Breast epithelium (tissue), 4 donors: ENCODE measurements at regions not wholly inside any gene's neighbourhood (a gene's known extent, or its start where the extent isn't known, plus 50 kb on each side); places are given as distances from the start of the nearest gene placed in this dataset.
"Not testable (repeated sequence)": the region's sequence is repeated elsewhere in the genome, so short reads cannot be mapped to it uniquely, and the experiment has no call there.

Source experiments
- DNase-seq, 2 donors: peaks; one replicate each; pipeline ENCODE4 v3.0.0-alpha.2; 2019; ENCODE audit warnings: low spot score in 2 of 2
- H3K27ac ChIP-seq, 2 donors: fragments of 200-600 bp; sonication (generic) in 1 of 2; one replicate each; pipeline ENCODE4 v1.5.1; 2016 to 2019; ENCODE audit warnings: mild to moderate bottlenecking in 1 of 2
- H3K27me3 ChIP-seq, 2 donors: fragments of 200-600 bp; sonication (generic) in 1 of 2; one replicate each; pipeline versions ENCODE4 v1.5.1 to v1.6.0; 2017 to 2019; ENCODE audit warnings: control low read depth in 1 of 2, mild to moderate bottlenecking in 1 of 2
- H3K36me3 ChIP-seq: fragments of 200-600 bp; one replicate; pipeline ENCODE4 v1.5.1; 2019
- H3K4me1 ChIP-seq, 2 donors: fragments of 200-600 bp; sonication (generic); one replicate each; pipeline ENCODE4 v1.5.1; 2016 to 2019; ENCODE audit warnings: control low read depth in 1 of 2
- H3K4me3 ChIP-seq, 3 donors: fragments of 200-600 bp; sonication (generic); 1 replicate in 2 of 3; 2 replicates in 1 of 3; pipeline ENCODE4 v1.5.1; 2016 to 2019; ENCODE audit warnings: mild to moderate bottlenecking in 3 of 3, moderate library complexity in 2 of 3
- H3K9me3 ChIP-seq, 2 donors: fragments of 200-600 bp; sonication (generic) in 1 of 2; one replicate each; pipeline ENCODE4 v1.5.1; 2016 to 2019; ENCODE audit warnings: control low read depth in 1 of 2
- POLR2A ChIP-seq: fragments of 450-650 bp; IDR thresholded peaks from one replicate; pipeline ENCODE4 v1.6.1; 2016; ENCODE audit warnings: antibody characterized with exemption, mild to moderate bottlenecking, moderate library complexity
- POLR2AphosphoS5 ChIP-seq, 3 donors: sonication (generic); formaldehyde crosslinking; IDR thresholded peaks; one replicate each; pipeline ENCODE4 v1.6.1; 2017; ENCODE audit warnings: antibody characterized with exemption in 3 of 3
- intact Hi-C: fragments of 100-400 bp; cut with DNase I; formaldehyde crosslinking; loops from one replicate; pipeline ENCODE4 v1.15.1; 2023; ENCODE audit warnings: low total_unique reads
- TF ChIP-seq, protein P1 (sequence below), 3 donors: fragments of 450-650 bp; IDR thresholded peaks; one replicate each; pipeline ENCODE4 v1.5.1; 2016 to 2017; ENCODE audit warnings: antibody characterized with exemption in 3 of 3, mild to moderate bottlenecking in 3 of 3, moderate library complexity in 3 of 3

DNA sequence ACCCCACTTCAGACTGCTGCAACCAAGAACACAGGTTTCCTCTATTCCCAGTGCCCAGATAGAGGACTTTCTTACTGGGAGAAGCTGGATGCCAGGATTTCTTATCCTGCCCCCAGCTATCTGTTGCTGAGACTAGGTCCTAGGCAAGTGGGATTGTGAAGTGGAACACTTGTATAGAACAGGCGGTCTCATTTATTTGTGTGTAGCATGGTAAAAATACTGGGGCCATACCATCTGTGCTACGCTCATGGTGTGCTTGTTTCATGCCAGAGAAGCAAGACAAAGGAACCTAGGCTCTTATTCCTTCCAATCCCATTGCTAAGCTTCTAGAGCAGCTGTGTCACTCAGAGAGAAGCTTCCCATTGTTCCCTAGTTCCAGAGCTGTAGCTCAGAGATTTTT, 191.5 kb upstream of the EPHA6 start:
- intact Hi-C loops, result no loop called here
- Histone ChIP-seq H3K9me3 (peaks cover 0 to 2% of the 10 kb centered on the region in 2 donors), H3K4me1 (no peaks in the 10 kb centered on the region), H3K4me3 (no peak overlapping the region), H3K27ac (no peak overlapping the region), H3K27me3 (no peaks in the 10 kb centered on the region), H3K36me3 (no peaks in the 10 kb centered on the region)
- no peak for DNase-seq
- TF ChIP-seq, protein P1, sequence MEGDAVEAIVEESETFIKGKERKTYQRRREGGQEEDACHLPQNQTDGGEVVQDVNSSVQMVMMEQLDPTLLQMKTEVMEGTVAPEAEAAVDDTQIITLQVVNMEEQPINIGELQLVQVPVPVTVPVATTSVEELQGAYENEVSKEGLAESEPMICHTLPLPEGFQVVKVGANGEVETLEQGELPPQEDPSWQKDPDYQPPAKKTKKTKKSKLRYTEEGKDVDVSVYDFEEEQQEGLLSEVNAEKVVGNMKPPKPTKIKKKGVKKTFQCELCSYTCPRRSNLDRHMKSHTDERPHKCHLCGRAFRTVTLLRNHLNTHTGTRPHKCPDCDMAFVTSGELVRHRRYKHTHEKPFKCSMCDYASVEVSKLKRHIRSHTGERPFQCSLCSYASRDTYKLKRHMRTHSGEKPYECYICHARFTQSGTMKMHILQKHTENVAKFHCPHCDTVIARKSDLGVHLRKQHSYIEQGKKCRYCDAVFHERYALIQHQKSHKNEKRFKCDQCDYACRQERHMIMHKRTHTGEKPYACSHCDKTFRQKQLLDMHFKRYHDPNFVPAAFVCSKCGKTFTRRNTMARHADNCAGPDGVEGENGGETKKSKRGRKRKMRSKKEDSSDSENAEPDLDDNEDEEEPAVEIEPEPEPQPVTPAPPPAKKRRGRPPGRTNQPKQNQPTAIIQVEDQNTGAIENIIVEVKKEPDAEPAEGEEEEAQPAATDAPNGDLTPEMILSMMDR (IDR thresholded peaks at IDR 0.05), result no peak
- no peak for TF ChIP-seq POLR2AphosphoS5 (IDR thresholded peaks at IDR 0.05)
- no peak for TF ChIP-seq POLR2A

DNA sequence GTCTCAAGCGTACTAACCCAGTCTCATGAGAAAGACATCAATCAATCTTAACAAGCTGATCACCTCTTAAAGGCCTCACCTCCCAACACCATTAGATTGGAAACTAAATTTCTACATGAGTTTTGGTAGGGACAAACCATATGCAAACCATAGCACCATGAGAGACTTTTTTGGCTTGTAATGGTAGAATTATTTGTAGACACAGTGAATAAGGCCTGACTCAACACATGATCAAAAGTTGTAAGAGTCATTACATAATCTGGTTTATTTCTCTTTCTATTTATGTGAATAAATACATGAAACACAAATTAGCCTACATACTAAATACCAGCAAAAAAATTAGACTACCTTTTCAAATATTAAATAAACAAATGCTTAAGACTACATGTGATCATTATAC, 183.3 kb upstream of the EPHA6 start:
- intact Hi-C loops, result no loop called here
- no peak overlapping the region for H3K27ac ChIP-seq
- H3K4me3 ChIP-seq, result no peak overlapping the region
- no peaks in the 10 kb centered on the region for H3K4me1 ChIP-seq
- TF ChIP-seq, protein P1 (IDR thresholded peaks at IDR 0.05), result no peak
- TF ChIP-seq POLR2A (no peak), POLR2AphosphoS5 (IDR thresholded peaks at IDR 0.05) (no peak)
- no peak for DNase-seq
- H3K9me3 ChIP-seq, result no peaks in the 10 kb centered on the region
- no peaks in the 10 kb centered on the region for H3K27me3 ChIP-seq
- H3K36me3 ChIP-seq, result no peaks in the 10 kb centered on the region

DNA sequence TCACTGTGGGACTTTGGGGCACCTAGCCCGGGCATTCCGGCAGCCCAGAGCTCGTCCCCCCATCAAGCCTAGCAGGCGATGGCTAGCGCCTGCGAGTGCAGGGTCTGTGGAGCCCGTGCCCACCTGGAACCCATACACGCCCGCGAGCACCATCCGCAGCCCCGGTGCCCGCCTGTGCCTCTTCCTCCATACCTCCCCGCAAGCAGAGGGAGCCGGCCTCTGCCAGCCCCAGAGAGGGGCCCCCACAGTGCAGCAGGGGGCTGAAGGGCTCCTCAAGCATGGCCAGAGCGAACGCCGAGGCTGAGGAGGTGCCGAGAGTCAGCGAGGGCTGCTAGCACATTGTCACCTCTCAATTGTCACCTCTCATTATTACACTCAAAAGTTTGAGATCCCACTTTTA, 167.8 kb upstream of the EPHA6 start:
- no peaks in the 10 kb centered on the region for H3K4me1 ChIP-seq
- H3K27me3 ChIP-seq, result no peaks in the 10 kb centered on the region
- intact Hi-C loops, result no loop called here
- H3K4me3 ChIP-seq, result no peak overlapping the region
- H3K9me3 ChIP-seq, result no peaks in the 10 kb centered on the region
- DNase-seq, result no peak
- TF ChIP-seq POLR2AphosphoS5 (IDR thresholded peaks at IDR 0.05) (no peak), POLR2A (no peak)
- TF ChIP-seq, protein P1 (IDR thresholded peaks at IDR 0.05), result no peak
- H3K36me3 ChIP-seq, result no peaks in the 10 kb centered on the region
- H3K27ac ChIP-seq, result no peak overlapping the region

DNA sequence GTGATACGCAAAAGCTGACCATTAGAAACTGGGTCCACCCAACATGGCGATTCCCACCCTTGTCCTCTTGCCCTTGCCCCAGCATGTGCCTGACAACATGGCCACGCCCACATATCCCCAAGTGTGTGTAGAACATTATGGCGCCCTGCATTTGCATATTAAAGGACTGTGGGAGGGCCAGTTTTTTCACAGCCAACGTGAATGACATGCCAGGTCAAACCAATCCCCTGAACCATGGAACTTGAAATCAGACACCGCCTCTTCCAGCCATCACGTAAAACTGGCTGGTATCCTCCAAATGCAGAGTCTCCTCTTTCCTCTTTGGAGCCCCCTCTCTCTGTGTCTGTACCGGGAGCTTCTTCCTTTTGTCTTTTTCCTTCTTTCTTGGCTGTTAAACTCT, 156.7 kb upstream of the EPHA6 start:
- no peak for DNase-seq
- no peaks in the 10 kb centered on the region for H3K4me1 ChIP-seq
- H3K27ac ChIP-seq, result no peak overlapping the region
- H3K9me3 ChIP-seq, result no peaks in the 10 kb centered on the region
- no peak for TF ChIP-seq POLR2AphosphoS5 (IDR thresholded peaks at IDR 0.05)
- TF ChIP-seq, protein P1 (IDR thresholded peaks at IDR 0.05), result no peak
- no peak for TF ChIP-seq POLR2A
- H3K36me3 ChIP-seq, result no peaks in the 10 kb centered on the region
- no peaks in the 10 kb centered on the region for H3K27me3 ChIP-seq
- H3K4me3 ChIP-seq, result no peak overlapping the region
- intact Hi-C loops, result no loop called here

GRCh38 chr3:96671861-96672595, 142.4 kb upstream of the EPHA6 start:
- not testable (repeated sequence) for H3K27ac ChIP-seq, H3K27me3 ChIP-seq, H3K4me1 ChIP-seq, H3K36me3 ChIP-seq, H3K9me3 ChIP-seq, H3K4me3 ChIP-seq, DNase-seq
- intact Hi-C loops, result loop anchor here (5.0 kb wide), 1 partner anchor 965 kb away; no protein-coding TSS in a partner anchor
